BE2C (cell line): ENCODE measurements at regions not wholly inside any gene's neighbourhood (a gene's known extent, or its start where the extent isn't known, plus 50 kb on each side); places are given as distances from the start of the nearest gene placed in this dataset.

Source experiments
- DNase-seq: peaks from one replicate; pipeline ENCODE4 v3.0.0-alpha.2; 2020
- H3K27me3 ChIP-seq: fragments of 250-450 bp; sonication (Bioruptor Pico); 2 replicates; pipeline ENCODE4 v1.5.1; 2020; ENCODE audit warnings: mild to moderate bottlenecking
- H3K36me3 ChIP-seq: fragments of 250-450 bp; sonication (Bioruptor Pico); 2 replicates; pipeline ENCODE4 v1.5.1; 2020; ENCODE audit warnings: mild to moderate bottlenecking
- H3K4me1 ChIP-seq: fragments of 250-450 bp; sonication (Bioruptor Pico); 2 replicates; pipeline ENCODE4 v1.5.1; 2020
- H3K4me3 ChIP-seq: 2 replicates; pipeline ENCODE4 v1.5.1; 2011; ENCODE audit warnings: low read depth, low read length
- H3K9me3 ChIP-seq: fragments of 250-450 bp; sonication (Bioruptor Pico); 2 replicates; pipeline ENCODE4 v1.5.1; 2020
- CTCF ChIP-seq: IDR thresholded peaks from 2 replicates; pipeline ENCODE4 v1.5.1; 2012; ENCODE audit warnings: mild to moderate bottlenecking, low read depth, low read length

GRCh38 chr10:2918489-2918888, 148.9 kb upstream of the PFKP start:
- no peak for DNase-seq
- no peak for TF ChIP-seq CTCF
- no peaks in the 10 kb centered on the region for H3K9me3 ChIP-seq
- no peaks in the 10 kb centered on the region for H3K4me1 ChIP-seq
- no peaks in the 10 kb centered on the region for H3K36me3 ChIP-seq
- H3K27me3 ChIP-seq, result no peaks in the 10 kb centered on the region
- H3K4me3 ChIP-seq, result no peak overlapping the region

GRCh38 chr10:2917926-2918325, 149.4 kb upstream of the PFKP start:
- H3K4me3 ChIP-seq, result no peak overlapping the region
- no peaks in the 10 kb centered on the region for H3K36me3 ChIP-seq
- TF ChIP-seq CTCF, result no peak
- no peaks in the 10 kb centered on the region for H3K9me3 ChIP-seq
- DNase-seq, result no peak
- H3K27me3 ChIP-seq, result no peaks in the 10 kb centered on the region
- no peaks in the 10 kb centered on the region for H3K4me1 ChIP-seq

GRCh38 chr10:2915412-2915811, 151.9 kb upstream of the PFKP start:
- Histone ChIP-seq H3K4me3 (no peak overlapping the region), H3K27me3 (no peaks in the 10 kb centered on the region), H3K4me1 (no peaks in the 10 kb centered on the region), H3K36me3 (no peaks in the 10 kb centered on the region), H3K9me3 (no peaks in the 10 kb centered on the region)
- TF ChIP-seq CTCF, result no peak
- no peak for DNase-seq

- H3K4me3 ChIP-seq, result no peak overlapping the region
- no peaks in the 10 kb centered on the region for H3K4me1 ChIP-seq
- H3K27me3 ChIP-seq, result no peaks in the 10 kb centered on the region
- no peak for TF ChIP-seq CTCF
- no peaks in the 10 kb centered on the region for H3K9me3 ChIP-seq
- H3K36me3 ChIP-seq, result no peaks in the 10 kb centered on the region
- DNase-seq, result no peak
These were observed 152.6 kb upstream of the PFKP start for GRCh38 chr10:2914741-2915140.

GRCh38 chr10:2913474-2913873, 153.9 kb upstream of the PFKP start:
- no peak for DNase-seq
- Histone ChIP-seq H3K9me3 (no peaks in the 10 kb centered on the region), H3K36me3 (no peaks in the 10 kb centered on the region), H3K4me1 (no peaks in the 10 kb centered on the region), H3K4me3 (no peak overlapping the region), H3K27me3 (no peaks in the 10 kb centered on the region; the same call in 1 of the 2 replicates)
- TF ChIP-seq CTCF, result no peak

GRCh38 chr10:2910656-2911055, 156.7 kb upstream of the PFKP start:
- Histone ChIP-seq H3K36me3 (no peaks in the 10 kb centered on the region), H3K4me1 (no peaks in the 10 kb centered on the region), H3K4me3 (no peak overlapping the region), H3K9me3 (no peaks in the 10 kb centered on the region), H3K27me3 (no peaks in the 10 kb centered on the region; the same call in 1 of the 2 replicates)
- no peak for TF ChIP-seq CTCF
- DNase-seq, result no peak
